A549 (cell line): ENCODE measurements at regions not wholly inside any gene's neighbourhood (a gene's known extent, or its start where the extent isn't known, plus 50 kb on each side); places are given as distances from the start of the nearest gene placed in this dataset.

Experiments
- ATAC-seq, 2 experiments: fragments of 200-7000 bp in 1 of 2; fragments of >200 bp in 1 of 2; cut with Nextera tagmentation in 1 of 2; cut with Tn5 transposase in 1 of 2; 3 replicates each; pipeline versions ENCODE4 v1.8.0 to v1.9.1; 2018 to 2020; ENCODE audit warnings: mild to moderate bottlenecking in 1 of 2, moderate library complexity in 1 of 2
- CTCF ChIA-PET: fragments of 300-600 bp; sonication (Branson Sonifier 250); formaldehyde crosslinking; extraction: SDS; loops from one replicate; lab custom pipeline; 2021; ENCODE audit warnings: antibody characterized with exemption, inconsistent platforms; lab: Yijun Ruan, JAX
- POLR2A ChIA-PET: fragments of 350-600 bp; formaldehyde crosslinking; extraction: SDS; loops from one replicate; lab custom pipeline; 2021; ENCODE audit warnings: antibody characterized with exemption, inconsistent platforms; lab: Yijun Ruan, JAX
- DNase-seq, 2 experiments: peaks; one replicate each; pipeline versions ENCODE4 v3.0.0 to v3.0.0-alpha.2; 2011 to 2016; ENCODE audit warnings: low read depth in 1 of 2, low spot score in 1 of 2
- FAIRE-seq: peaks from 2 replicates; lab custom pipeline; 2011; peaks lifted over from hg19 to GRCh38; lab: Jason Lieb, UNC
- H3K27ac ChIP-seq, 2 experiments: fragments of >200 bp; sonication (Bioruptor Twin); formaldehyde crosslinking; 3 replicates each; pipeline ENCODE4 v1.5.1; 2016 to 2017
- H3K4me1 ChIP-seq: fragments of >200 bp; sonication (Bioruptor Twin); formaldehyde crosslinking; 3 replicates; pipeline ENCODE4 v1.6.1; 2016
- H3K4me2 ChIP-seq: fragments of >200 bp; sonication (Bioruptor Twin); formaldehyde crosslinking; 3 replicates; pipeline ENCODE4 v1.6.1; 2016
- H3K4me3 ChIP-seq: fragments of >200 bp; sonication (Bioruptor Twin); formaldehyde crosslinking; 3 replicates; pipeline ENCODE4 v1.5.1; 2016
- H3K9me3 ChIP-seq: fragments of >200 bp; sonication (Bioruptor Twin); formaldehyde crosslinking; 3 replicates; pipeline ENCODE4 v1.6.1; 2016
- BHLHE40 ChIP-seq: IDR thresholded peaks from 2 replicates; pipeline ENCODE4 v1.6.1; 2012; ENCODE audit warnings: low read depth, low read length, inconsistent platforms
- CBX2 ChIP-seq: fragments of 200-600 bp; sonication (generic); IDR thresholded peaks from 2 replicates; pipeline ENCODE4 v1.6.1; 2016; ENCODE audit warnings: low read depth, mild to moderate bottlenecking, borderline replicate concordance
- CEBPB ChIP-seq, 2 experiments: fragments of >200 bp in 1 of 2; sonication (Bioruptor Twin) in 1 of 2; formaldehyde crosslinking in 1 of 2; IDR thresholded peaks; 2 replicates each; pipeline ENCODE4 v1.6.1; 2012 to 2016
- E2F6 ChIP-seq: IDR thresholded peaks from 2 replicates; pipeline ENCODE4 v1.6.1; 2012; ENCODE audit warnings: low read depth, borderline replicate concordance
- EHF ChIP-seq: fragments of 250-450 bp; sonication (Bioruptor Pico); IDR thresholded peaks from 2 replicates; pipeline ENCODE4 v1.5.0; 2020; ENCODE audit warnings: mild to moderate bottlenecking
- FOSB ChIP-seq: fragments of 250-450 bp; sonication (Bioruptor Pico); IDR thresholded peaks from 2 replicates; pipeline ENCODE4 v1.5.0; 2020; ENCODE audit warnings: mild to moderate bottlenecking, moderate library complexity
- FOSL2 ChIP-seq, 2 experiments: fragments of 450-650 bp in 1 of 2; fragments of >200 bp in 1 of 2; sonication (Bioruptor Twin) in 1 of 2; formaldehyde crosslinking; IDR thresholded peaks; 2 replicates each; pipeline versions ENCODE4 v1.5.0 to v1.6.1; 2016 to 2020; ENCODE audit warnings: mild to moderate bottlenecking in 1 of 2, moderate library complexity in 1 of 2
- GATA3 ChIP-seq: IDR thresholded peaks from 2 replicates; pipeline ENCODE4 v1.6.1; 2012; ENCODE audit warnings: borderline replicate concordance
- HEYL ChIP-seq: fragments of 250-450 bp; sonication (Bioruptor Pico); IDR thresholded peaks from 2 replicates; pipeline ENCODE4 v1.8.0; 2021; ENCODE audit warnings: mild to moderate bottlenecking, moderate library complexity
- HOXB5 ChIP-seq: fragments of 250-450 bp; sonication (Bioruptor Pico); IDR thresholded peaks from 2 replicates; pipeline ENCODE4 v1.5.0; 2020; ENCODE audit warnings: mild to moderate bottlenecking, moderate library complexity
- JUNB ChIP-seq: fragments of >200 bp; sonication (Bioruptor Twin); formaldehyde crosslinking; IDR thresholded peaks from 2 replicates; pipeline ENCODE4 v1.6.1; 2016
- KDM1A ChIP-seq: fragments of 200-600 bp; sonication (generic); IDR thresholded peaks from 2 replicates; pipeline ENCODE4 v1.6.1; 2016; ENCODE audit warnings: low read depth, mild to moderate bottlenecking
- KDM5A ChIP-seq: fragments of 200-600 bp; sonication (generic); IDR thresholded peaks from 2 replicates; pipeline ENCODE4 v1.6.1; 2016; ENCODE audit warnings: antibody characterized with exemption, mild to moderate bottlenecking
- MYC ChIP-seq: IDR thresholded peaks from 2 replicates; pipeline ENCODE4 v1.6.1; 2012; ENCODE audit warnings: mild to moderate bottlenecking, inconsistent platforms, low read length, improper control_type of control experiment, borderline replicate concordance
- NR3C1 ChIP-seq: fragments of >200 bp; sonication (Bioruptor Twin); formaldehyde crosslinking; IDR thresholded peaks from 3 replicates; pipeline ENCODE4 v1.6.1; 2017
- POLR2A ChIP-seq: IDR thresholded peaks from 2 replicates; pipeline ENCODE4 v1.6.1; 2012; ENCODE audit warnings: mild to moderate bottlenecking, low read length
- POLR2AphosphoS2 ChIP-seq: conservative IDR thresholded peaks from 2 replicates; pipeline ENCODE4 v1.6.1; 2012; ENCODE audit warnings: low read length, improper control_type of control experiment, inconsistent platforms
- RAD21 ChIP-seq, 2 experiments: fragments of >200 bp in 1 of 2; sonication (Bioruptor Twin) in 1 of 2; formaldehyde crosslinking in 1 of 2; IDR thresholded peaks in 1 of 2; conservative IDR thresholded peaks in 1 of 2; 2 replicates in 1 of 2; 3 replicates in 1 of 2; pipeline ENCODE4 v1.6.1; 2012 to 2018; ENCODE audit warnings: inconsistent platforms in 1 of 2
- RCOR1 ChIP-seq: fragments of 150-350 bp; IDR thresholded peaks from 2 replicates; pipeline ENCODE4 v1.6.1; 2014; ENCODE audit warnings: antibody characterized with exemption, low read length, low read depth
- TFCP2L1 ChIP-seq: fragments of 250-450 bp; sonication (Bioruptor Pico); IDR thresholded peaks from 2 replicates; pipeline ENCODE4 v1.5.0; 2021; ENCODE audit warnings: mild to moderate bottlenecking
- TP53 ChIP-seq: fragments of 250-450 bp; sonication (Bioruptor Pico); IDR thresholded peaks from 2 replicates; pipeline ENCODE4 v1.5.0; 2021; ENCODE audit warnings: mild to moderate bottlenecking, moderate library complexity
- USF2 ChIP-seq: fragments of 450-650 bp; IDR thresholded peaks from 2 replicates; pipeline ENCODE4 v1.6.1; 2014; ENCODE audit warnings: antibody characterized with exemption
- WGBS: methylation state at CpG from one replicate; pipeline ENCODE4 v1.1.6; 2017; ENCODE audit errors: missing lambda C conversion rate; 5-methylcytosine and 5-hydroxymethylcytosine counted together

- Histone ChIP-seq H3K27ac (no peak overlapping the region), H3K4me2 (no peak overlapping the region)
- POLR2A ChIA-PET, result no interaction called here
- no peak for DNase-seq
- 88% methylated on average over 1 of the region's 1 CpG for WGBS
- TF ChIP-seq BHLHE40 (no peak), KDM1A (no peak), KDM5A (no peak), FOSB (no peak), MYC (no peak), CEBPB (IDR thresholded peaks at IDR 0.05) (no peak), FOSL2 (IDR thresholded peaks at IDR 0.05) (no peak), FOSL2 (CRISPR knock-in tag; IDR thresholded peaks at IDR 0.05) (no peak), EHF (CRISPR knock-in tag) (no peak), RCOR1 (no peak), CBX2 (no peak), POLR2A (no peak), TFCP2L1 (no peak), JUNB (no peak), HEYL (CRISPR knock-in tag) (no peak)
- TF ChIP-seq, all 56 proteins: peak for 0
- no peak for FAIRE-seq
- no peaks in the 10 kb centered on the region for H3K9me3 ChIP-seq
- no peak overlapping the region for H3K4me3 ChIP-seq
- no peak for ATAC-seq
- CTCF ChIA-PET, result no interaction called here
- H3K4me1 ChIP-seq, result no peaks in the 10 kb centered on the region
Observed at GRCh38 chr1:60463786-60464185, 390.2 kb upstream of the C1orf87 start.

- Histone ChIP-seq H3K4me2 (no peak overlapping the region), H3K9me3 (no peaks in the 10 kb centered on the region), H3K4me1 (no peaks in the 10 kb centered on the region), H3K27ac (no peak overlapping the region), H3K4me3 (no peak overlapping the region)
- ATAC-seq (no peak), FAIRE-seq (no peak), DNase-seq (no peak)
- no peak for TF ChIP-seq GATA3
- no peak for TF ChIP-seq JUNB
- no peak for TF ChIP-seq RAD21 (conservative IDR thresholded peaks at IDR 0.05 in 1 of 2, IDR thresholded peaks at IDR 0.05 in 1 of 2)
- CTCF ChIA-PET, result no interaction called here
- WGBS, result 0% methylated on average over 2 of the region's 2 CpGs
- POLR2A ChIA-PET, result no interaction called here
Observed at GRCh38 chr1:60463146-60463545, 389.6 kb upstream of the C1orf87 start.

GRCh38 chr1:60461925-60462595 lies 388.5 kb upstream of the C1orf87 start:
- no peak for TF ChIP-seq KDM5A
- TF ChIP-seq E2F6, result no peak
- no peak for TF ChIP-seq HOXB5
- no peak for TF ChIP-seq POLR2AphosphoS2
- no peak for TF ChIP-seq RAD21 (conservative IDR thresholded peaks at IDR 0.05 in 1 of 2, IDR thresholded peaks at IDR 0.05 in 1 of 2)
- TF ChIP-seq BHLHE40, result no peak
- no peak for TF ChIP-seq TP53 (CRISPR knock-in tag)
- no peak for TF ChIP-seq USF2
- no peak for TF ChIP-seq NR3C1
- TF ChIP-seq KDM1A, result no peak
- WGBS, result 2% methylated on average over 5 of the region's 5 CpGs
- ChIA-PET CTCF (no interaction called here), POLR2A (no interaction called here)
- ATAC-seq (no peak), FAIRE-seq (no peak), DNase-seq (no peak)
- Histone ChIP-seq H3K4me1 (no peaks in the 10 kb centered on the region), H3K4me2 (no peak overlapping the region), H3K4me3 (no peak overlapping the region), H3K9me3 (no peaks in the 10 kb centered on the region), H3K27ac (no peak overlapping the region)
